Ishikawa (cell line): ENCODE measurements at regions not wholly inside any gene's neighbourhood (a gene's known extent, or its start where the extent isn't known, plus 50 kb on each side); places are given as distances from the start of the nearest gene placed in this dataset.

Experiments used
- FOXM1 ChIP-seq: IDR thresholded peaks from 2 replicates; pipeline ENCODE4 v1.6.1; 2012; ENCODE audit warnings: low read depth, borderline replicate concordance
- REST ChIP-seq: IDR thresholded peaks from 2 replicates; pipeline ENCODE4 v1.6.1; 2012; ENCODE audit warnings: low read depth, mild to moderate bottlenecking

DNA sequence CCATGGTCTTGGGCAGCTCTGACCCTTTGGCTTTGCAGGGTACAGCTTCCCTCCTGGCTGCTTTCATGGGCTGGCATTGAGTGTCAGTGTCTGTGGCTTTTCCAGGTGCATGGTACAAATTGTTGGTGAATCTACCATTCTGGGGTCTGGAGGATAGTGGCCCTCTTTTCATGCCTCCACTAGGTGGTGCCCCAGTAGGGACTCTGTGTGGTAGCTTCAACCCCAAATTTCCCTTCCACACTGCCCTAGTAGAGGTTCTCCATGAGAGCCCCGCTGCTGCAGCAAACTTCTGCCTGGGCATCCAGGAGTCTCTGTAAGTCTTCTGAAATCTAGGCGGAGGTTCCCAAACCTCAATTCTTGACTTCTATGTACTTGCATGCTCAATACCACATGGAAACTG, 494.5 kb upstream of the LRRC7 start:
- TF ChIP-seq REST: no peak
- no peak for TF ChIP-seq FOXM1
